Stimulated activated naive CD8-positive, alpha-beta T cell treated with anti-CD3 and anti-CD28 coated beads, Interleukin-15, Interleukin-2, amounts not matched to agents 100 U/mL and 50 U/mL, for 24 hours (primary cell): ENCODE measurements at regions not wholly inside any gene's neighbourhood (a gene's known extent, or its start where the extent isn't known, plus 50 kb on each side); places are given as distances from the start of the nearest gene placed in this dataset.
"Not testable (repeated sequence)": the region's sequence is repeated elsewhere in the genome, so short reads cannot be mapped to it uniquely, and the experiment has no call there.

Source experiments
- ATAC-seq: fragments of 150-1000 bp; cut with Tn5 transposase; one replicate; pipeline ENCODE4 v1.10.0; 2021
- DNase-seq: peaks from one replicate; pipeline ENCODE4 v3.0.0; 2021

GRCh38 chr4:158122501-158122900 lies 50.3 kb downstream of the GASK1B start:
- ATAC-seq (no peak), DNase-seq (no peak)

DNA sequence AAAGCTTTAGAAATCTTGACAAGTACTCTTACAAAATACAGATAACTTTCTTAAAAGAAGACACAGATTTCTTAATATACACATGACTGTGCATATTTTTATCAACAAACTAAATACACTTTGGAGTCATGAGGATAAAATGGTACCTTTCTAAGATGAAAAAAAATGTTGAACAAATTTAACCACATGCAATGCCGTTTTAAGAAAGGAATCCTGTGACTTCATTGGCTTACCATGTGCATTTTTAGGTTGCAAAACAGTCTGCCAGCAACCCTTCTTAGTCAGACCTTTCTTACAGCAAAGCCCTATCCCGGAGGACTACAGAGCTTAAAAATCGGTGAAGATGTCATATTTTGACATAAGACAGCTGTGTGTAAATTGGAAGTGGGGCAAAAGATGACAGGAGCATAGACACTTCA lies 51.7 kb downstream of the GASK1B start:
- ATAC-seq: no peak

GRCh38 chr4:158120645-158121151 lies 52.1 kb downstream of the GASK1B start:
- not testable (repeated sequence) for DNase-seq

More for the DNA sequence above, 51.7 kb downstream of the GASK1B start:
- DNase-seq: no peak

DNA sequence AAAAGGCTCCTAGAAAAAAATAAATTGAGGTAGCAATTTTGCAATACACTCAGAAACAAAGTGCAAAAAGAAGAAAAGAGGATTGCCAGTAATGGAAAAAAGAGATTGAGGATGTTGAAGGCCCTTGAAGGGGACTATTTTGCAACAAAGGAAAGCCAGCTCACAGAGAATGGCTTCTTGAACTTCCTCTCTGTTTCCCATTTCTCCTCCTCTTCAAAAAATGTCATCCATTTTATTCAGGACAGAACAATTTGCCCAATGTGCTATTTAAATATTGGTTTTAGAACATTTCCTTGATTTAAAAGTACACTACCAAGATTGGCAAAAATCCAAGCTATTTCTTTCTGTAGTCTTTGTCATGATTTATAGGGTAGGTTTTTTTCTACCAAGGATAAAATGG lies 60.2 kb downstream of the GASK1B start:
- no peak for ATAC-seq
- no peak for DNase-seq

More at GRCh38 chr4:158120645-158121151, 52.1 kb downstream of the GASK1B start:
- ATAC-seq: not testable (repeated sequence)

DNA sequence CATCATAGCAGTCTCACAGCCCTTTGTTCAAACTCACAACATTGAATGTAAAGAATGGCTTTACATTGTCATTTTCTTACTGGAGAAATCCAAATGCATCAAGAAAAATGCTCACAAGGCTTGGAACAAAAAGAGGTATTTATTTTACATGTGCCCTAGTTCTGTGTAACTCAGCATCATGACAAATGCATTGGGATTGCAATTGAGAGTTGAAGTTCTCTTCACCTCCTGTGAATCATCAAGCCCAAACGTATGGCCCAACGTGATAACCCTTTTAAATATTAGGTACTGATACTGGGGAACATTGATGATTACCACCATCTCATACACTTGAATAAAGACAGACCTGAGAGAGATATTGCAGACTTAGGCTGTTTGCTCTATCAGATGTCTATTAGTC lies 61.6 kb downstream of the GASK1B start:
- ATAC-seq (no peak), DNase-seq (no peak)

- no peak for ATAC-seq
Measured at GRCh38 chr4:158102904-158103303, 69.9 kb downstream of the GASK1B start.

DNA sequence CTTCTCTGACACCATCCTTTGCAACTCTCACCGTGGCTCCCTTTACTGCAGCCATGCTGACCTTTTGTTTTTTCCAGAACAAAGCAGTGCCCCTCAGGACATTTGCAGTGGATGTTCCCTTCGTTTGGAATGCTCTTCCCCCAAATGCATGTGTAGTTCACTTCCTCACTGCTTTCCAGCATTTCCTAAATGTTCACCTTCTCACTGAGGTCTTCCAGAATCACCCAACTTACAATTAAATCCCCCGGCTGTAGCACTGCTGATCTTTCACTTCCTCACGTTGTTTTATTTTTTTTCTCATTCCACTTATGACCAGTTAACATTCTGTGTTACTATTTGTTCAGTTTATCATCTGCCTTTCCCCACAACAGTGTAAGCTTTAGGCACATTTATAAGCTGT lies 73.1 kb downstream of the GASK1B start:
- DNase-seq: no peak

More at GRCh38 chr4:158102904-158103303, 69.9 kb downstream of the GASK1B start:
- no peak for DNase-seq

GRCh38 chr4:158098802-158099201 lies 74.0 kb downstream of the GASK1B start:
- ATAC-seq (no peak), DNase-seq (no peak)

More for the DNA sequence above, 73.1 kb downstream of the GASK1B start:
- ATAC-seq: no peak

GRCh38 chr4:158094413-158095134 lies 78.3 kb downstream of the GASK1B start:
- ATAC-seq: no peak
- no peak for DNase-seq

GRCh38 chr4:158090323-158090722 lies 82.5 kb downstream of the GASK1B start:
- no peak for ATAC-seq
- DNase-seq: no peak

GRCh38 chr4:158089897-158090296 lies 82.9 kb downstream of the GASK1B start:
- ATAC-seq, DNase-seq: not testable (repeated sequence)

GRCh38 chr4:158080354-158080753 lies 92.5 kb downstream of the GASK1B start:
- ATAC-seq: no peak
- no peak for DNase-seq

DNA sequence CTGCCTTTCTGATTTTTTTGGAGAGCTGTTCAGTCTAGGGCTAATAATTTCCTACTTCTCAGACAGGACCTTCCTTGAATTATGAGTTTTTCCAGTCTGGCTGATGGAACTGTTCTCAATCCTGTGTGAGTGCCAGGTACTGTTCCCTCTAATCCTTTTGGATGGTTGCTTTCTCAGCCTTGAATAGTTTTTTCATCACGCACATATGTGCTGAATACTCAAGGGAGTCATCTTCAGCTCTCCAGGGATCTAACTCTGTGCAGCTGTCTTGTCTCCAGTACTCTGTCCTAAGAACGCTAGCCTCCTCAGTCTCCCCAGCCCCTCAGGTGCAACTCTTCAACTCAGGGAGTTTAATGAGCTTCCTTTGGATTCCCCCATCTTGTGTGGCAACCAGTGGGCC lies 93.2 kb downstream of the GASK1B start:
- DNase-seq: no peak
- ATAC-seq: no peak

GRCh38 chr4:158077835-158078234 lies 95.0 kb downstream of the GASK1B start:
- ATAC-seq: no peak
- no peak for DNase-seq

DNA sequence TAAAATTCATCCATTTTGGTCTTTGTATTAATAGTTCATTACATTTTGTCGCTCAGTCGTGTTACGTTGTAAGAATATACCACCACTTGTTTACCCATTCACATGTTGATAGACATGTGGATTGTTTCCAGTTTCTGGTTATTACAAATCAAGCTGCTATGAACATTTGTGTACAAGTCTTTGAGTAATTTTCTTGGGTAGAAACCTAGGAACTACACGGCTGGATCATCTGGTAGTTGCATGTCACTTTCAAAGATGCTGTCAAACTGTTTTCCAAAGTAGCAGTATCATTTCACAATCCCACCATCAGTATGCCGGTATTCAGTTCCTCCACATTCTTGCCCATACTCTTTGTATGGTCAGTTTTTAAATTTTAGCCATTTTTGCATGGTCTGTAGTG lies 98.0 kb downstream of the GASK1B start:
- no peak for ATAC-seq
- no peak for DNase-seq

DNA sequence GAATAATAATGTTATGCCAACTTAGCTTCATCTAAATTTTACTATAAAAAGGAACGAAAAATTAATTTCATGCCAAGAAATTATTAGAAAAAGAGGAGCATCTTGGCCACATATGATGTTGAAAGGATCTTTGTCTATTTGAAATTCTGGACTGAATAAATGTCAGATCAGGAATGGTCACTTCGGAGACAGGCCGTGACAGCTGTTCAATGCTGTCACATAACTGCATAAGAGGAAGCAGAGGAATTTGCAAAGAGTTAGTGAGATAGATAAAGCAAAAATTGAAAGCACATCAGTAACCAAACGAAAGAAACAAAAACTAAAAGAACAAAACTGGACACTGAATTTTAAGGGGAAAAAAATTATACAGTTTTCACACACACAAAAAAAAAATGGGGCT lies 100.9 kb downstream of the GASK1B start:
- ATAC-seq (no peak), DNase-seq (no peak)

DNA sequence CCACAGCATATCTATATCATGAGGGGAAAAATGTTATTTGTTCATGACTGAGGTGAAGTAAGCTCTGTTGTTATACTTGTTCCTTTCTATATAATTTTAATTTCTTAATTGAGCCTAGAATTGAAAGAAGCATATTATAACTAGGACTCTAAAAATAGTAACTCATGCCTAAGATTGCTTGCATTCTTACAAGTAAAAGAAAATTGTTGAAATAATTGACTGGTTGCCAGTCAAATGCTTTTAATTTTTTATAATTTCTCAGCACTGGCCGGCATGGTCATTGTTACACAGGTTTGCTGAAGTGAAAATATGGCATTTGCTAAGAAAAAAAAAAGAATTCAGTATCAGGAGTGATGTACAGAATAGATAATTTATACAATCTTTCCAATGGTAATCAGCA lies 104.8 kb downstream of the GASK1B start:
- DNase-seq (no peak), ATAC-seq (no peak)

DNA sequence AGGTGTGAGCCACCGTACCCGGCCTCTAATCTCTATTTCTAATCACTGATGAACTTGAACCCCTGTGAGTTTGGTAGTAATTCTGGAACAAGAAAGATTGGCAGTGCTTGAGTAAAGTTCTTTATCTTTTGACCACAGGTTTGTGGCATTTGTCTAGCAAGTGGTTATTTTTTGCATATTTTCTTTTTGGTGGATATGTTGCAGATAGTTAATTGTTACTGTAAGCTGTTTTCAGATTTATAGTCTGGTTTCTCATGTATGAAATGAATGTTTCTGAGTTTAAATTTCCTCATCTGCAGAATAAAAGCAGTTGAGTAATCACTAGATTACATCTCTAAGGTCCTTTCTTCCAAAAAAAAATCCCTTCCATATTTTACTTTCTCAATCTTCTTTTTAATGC lies 105.2 kb downstream of the GASK1B start:
- DNase-seq (no peak), ATAC-seq (no peak)

DNA sequence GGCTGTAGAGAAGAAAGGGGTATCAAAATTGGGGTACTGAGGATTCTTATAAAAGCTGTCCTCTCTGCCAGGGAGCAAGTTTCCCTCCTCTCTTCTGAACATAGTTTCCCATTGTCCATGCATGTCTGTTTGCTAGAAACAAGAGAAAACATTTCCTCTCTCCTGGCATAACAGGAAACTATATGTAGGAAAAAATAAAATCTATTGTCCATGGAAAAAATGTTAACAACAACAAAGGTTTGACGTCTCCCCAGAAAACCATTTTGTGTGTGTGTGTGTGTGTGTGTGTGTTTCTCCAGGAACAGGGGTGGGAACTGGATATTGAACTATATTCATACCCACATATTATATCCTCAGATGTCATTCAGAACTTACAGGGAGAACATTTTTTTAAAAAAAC lies 107.2 kb downstream of the GASK1B start:
- DNase-seq: no peak
- no peak for ATAC-seq

- DNase-seq (no peak), ATAC-seq (no peak)
Measured at GRCh38 chr4:158065176-158065575, 107.6 kb downstream of the GASK1B start.

- DNase-seq (no peak), ATAC-seq (no peak)
Measured at GRCh38 chr4:158056689-158057245, 116.1 kb downstream of the GASK1B start.

DNA sequence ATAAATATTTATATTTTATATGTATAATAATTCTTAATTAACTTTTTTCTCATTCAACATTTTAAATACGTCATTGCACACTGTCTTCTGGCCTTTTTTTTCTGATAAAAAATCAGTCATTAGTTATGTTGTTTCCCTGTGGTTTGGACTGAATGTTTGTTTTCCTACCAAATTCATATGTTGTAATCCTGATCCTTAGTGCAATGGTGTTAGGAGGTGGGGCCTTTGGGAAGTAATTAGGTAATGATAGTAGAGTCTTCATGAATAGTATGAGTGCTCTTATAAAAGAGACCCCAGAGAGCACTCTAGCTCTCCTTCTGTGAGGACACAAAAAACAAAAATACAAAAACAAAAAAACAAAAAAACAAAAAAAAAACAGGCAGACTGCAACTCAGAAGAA lies 117.2 kb downstream of the GASK1B start:
- ATAC-seq (no peak), DNase-seq (no peak)

DNA sequence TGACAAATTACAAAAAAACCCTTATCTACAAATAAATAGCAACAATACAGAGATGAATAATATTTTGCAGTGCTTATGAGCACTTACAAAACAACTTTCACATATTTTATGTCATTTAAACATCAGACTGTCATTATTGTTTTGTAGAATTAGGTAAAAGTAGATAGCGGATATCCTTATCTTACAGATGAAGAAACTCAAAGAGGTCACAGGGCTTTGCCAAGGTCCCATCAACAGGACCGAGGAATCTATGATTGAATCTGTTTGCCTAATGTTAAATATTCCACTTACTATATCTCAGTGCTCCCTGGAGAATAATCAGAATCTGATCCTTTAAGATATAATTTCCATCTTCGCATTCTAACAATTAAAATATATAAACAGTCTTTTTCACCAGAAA lies 119.0 kb downstream of the GASK1B start:
- no peak for ATAC-seq

DNA sequence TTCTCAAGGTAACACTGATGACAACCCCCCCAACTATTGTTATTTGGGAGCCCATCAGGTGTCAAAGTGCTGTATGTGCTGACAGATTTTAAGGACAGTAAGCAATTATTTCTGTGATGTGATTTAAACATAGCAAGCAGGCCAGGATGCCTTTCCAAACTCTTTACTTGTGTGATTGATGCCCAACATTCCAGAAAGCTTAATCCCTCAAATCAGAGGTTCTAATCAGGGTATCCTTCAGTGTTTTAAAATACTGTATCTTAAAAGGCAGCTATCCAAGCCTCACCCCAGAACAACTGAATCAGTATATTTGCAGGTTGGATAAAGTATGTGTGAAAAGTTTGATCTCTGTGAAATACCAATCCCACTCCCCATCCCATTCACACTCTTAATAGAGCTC lies 119.7 kb downstream of the GASK1B start:
- DNase-seq: no peak
- ATAC-seq: no peak

More for the DNA sequence above, 119.0 kb downstream of the GASK1B start:
- no peak for DNase-seq
